ENCODE measurements at regions not wholly inside any gene's neighbourhood (a gene's known extent, or its start where the extent isn't known, plus 50 kb on each side); places are given as distances from the start of the nearest gene placed in this dataset.

DNA sequence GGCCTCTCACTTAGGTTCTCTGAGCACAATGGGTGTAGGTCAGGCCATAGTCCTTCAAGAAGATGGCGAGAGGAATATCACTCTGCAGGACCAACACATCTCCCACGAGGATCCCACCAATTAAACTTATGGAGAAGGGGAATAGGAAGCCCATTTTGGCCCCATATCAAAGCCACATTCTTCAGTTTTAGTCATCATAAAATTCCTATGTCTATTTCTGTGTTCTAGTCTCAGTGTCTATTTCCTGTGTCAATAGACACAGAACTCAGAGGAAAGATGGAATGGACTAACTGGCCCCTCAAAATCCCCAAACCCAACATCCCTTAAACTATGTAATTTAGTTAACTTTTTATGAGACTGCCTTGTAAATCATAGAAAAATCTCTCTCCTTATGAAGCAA is 216.8 kb downstream of the HACE1 start:
- Histone ChIP-seq H3K27ac (ENCODE audit: low read depth in 2 of 2, low read length in 2 of 2) (no peak overlapping the region), H3K4me1 (ENCODE audit: control insufficient read depth in 2 of 3, insufficient read depth in 2 of 3, low read depth in 1 of 3, low read length in 3 of 3) (no peaks in the 10 kb centered on the region), H3K4me3 (ENCODE audit: low read length in 3 of 3) (no peak overlapping the region), H3K9ac (ENCODE audit: low read length in 3 of 3) (no peak overlapping the region), H3K36me3 (ENCODE audit: control insufficient read depth in 2 of 3, insufficient read depth in 3 of 3, low read length in 3 of 3) (no peaks in the 10 kb centered on the region), H3K27me3 (ENCODE audit: control insufficient read depth, insufficient read depth, low read length) (no peaks in the 10 kb centered on the region), H3K9me3 (ENCODE audit: control insufficient read depth in 2 of 3, insufficient read depth in 1 of 3, low read length in 3 of 3) (no peaks in the 10 kb centered on the region)
- intact Hi-C loops (cut with DNase I) = no loop called here
- TF ChIP-seq, protein P1, sequence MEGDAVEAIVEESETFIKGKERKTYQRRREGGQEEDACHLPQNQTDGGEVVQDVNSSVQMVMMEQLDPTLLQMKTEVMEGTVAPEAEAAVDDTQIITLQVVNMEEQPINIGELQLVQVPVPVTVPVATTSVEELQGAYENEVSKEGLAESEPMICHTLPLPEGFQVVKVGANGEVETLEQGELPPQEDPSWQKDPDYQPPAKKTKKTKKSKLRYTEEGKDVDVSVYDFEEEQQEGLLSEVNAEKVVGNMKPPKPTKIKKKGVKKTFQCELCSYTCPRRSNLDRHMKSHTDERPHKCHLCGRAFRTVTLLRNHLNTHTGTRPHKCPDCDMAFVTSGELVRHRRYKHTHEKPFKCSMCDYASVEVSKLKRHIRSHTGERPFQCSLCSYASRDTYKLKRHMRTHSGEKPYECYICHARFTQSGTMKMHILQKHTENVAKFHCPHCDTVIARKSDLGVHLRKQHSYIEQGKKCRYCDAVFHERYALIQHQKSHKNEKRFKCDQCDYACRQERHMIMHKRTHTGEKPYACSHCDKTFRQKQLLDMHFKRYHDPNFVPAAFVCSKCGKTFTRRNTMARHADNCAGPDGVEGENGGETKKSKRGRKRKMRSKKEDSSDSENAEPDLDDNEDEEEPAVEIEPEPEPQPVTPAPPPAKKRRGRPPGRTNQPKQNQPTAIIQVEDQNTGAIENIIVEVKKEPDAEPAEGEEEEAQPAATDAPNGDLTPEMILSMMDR (IDR thresholded peaks at IDR 0.05; ENCODE audit: borderline replicate concordance, extremely low read depth, insufficient read depth) = no peak
- FAIRE-seq = no peak
- DNase-seq = no peak

DNA sequence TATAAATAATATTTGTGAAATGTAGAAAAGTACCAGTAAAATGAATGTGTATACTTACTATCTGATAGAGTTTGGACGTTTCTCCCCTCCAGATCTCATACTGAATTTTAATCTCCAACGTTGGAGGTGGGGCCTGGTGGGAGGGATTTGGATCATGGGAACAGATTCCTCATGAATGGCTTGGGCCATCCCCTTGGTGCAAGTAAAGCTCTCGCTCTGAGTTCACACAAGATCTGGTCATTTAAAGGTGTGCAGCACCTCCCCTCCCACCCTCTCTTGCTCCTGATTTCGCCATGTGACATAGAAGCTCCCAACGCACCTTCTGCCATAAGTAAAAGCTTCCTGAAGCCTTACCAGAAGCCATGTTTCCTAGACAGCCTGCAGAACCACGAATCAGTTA is 219.0 kb downstream of the HACE1 start:
- TF ChIP-seq, protein P1 (IDR thresholded peaks at IDR 0.05; ENCODE audit: borderline replicate concordance, extremely low read depth, insufficient read depth) = no peak
- H3K4me1 ChIP-seq (ENCODE audit: control insufficient read depth in 2 of 3, insufficient read depth in 2 of 3, low read depth in 1 of 3, low read length in 3 of 3) = no peaks in the 10 kb centered on the region

DNA sequence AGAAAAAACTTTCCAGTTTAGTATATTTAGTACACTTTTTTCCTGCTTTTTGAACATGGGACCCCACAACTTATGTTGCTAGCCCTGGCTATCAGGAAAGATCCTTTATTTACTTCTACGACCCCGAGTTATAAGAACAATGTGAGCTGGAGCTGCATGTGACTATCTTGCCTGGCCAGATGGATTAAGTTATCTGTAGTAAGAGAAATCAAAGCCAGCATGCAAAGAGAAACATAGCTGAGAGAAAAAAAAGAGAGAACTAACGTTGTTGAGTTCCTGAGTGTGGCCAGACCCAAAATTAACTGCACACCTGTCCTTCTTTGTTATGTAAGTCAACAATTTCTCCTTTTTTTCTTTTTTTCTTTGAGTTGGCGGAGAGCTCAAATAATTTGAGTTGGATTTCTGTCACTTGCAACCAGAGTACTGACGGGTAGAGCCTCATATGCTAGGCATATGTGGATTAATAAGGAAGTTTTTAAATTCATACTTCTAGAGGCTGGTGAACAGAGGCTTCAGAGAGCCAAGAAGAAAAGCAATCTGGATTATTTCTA is 219.5 kb downstream of the HACE1 start:
- H3K9ac ChIP-seq (ENCODE audit: low read length in 3 of 3) = no peak overlapping the region
- TF ChIP-seq, protein P1 (IDR thresholded peaks at IDR 0.05; ENCODE audit: borderline replicate concordance, extremely low read depth, insufficient read depth) = no peak
- H3K9me3 ChIP-seq (ENCODE audit: control insufficient read depth in 2 of 3, insufficient read depth in 1 of 3, low read length in 3 of 3) = peaks cover 0 to 3% (median 0%) of the 10 kb centered on the region in 3 donors
- no peak overlapping the region for H3K4me3 ChIP-seq (ENCODE audit: low read length in 3 of 3)
- no peaks in the 10 kb centered on the region for H3K4me1 ChIP-seq (ENCODE audit: control insufficient read depth in 2 of 3, insufficient read depth in 2 of 3, low read depth in 1 of 3, low read length in 3 of 3)
- no peak for FAIRE-seq
- intact Hi-C loops (cut with DNase I) = no loop called here
- no peaks in the 10 kb centered on the region for H3K36me3 ChIP-seq (ENCODE audit: control insufficient read depth in 2 of 3, insufficient read depth in 3 of 3, low read length in 3 of 3)
- H3K27ac ChIP-seq (ENCODE audit: low read depth in 2 of 2, low read length in 2 of 2) = no peak overlapping the region
- no peak for DNase-seq
- no peaks in the 10 kb centered on the region for H3K27me3 ChIP-seq (ENCODE audit: control insufficient read depth, insufficient read depth, low read length)

More for the DNA sequence above, 219.0 kb downstream of the HACE1 start:
- no peaks in the 10 kb centered on the region for H3K27me3 ChIP-seq (ENCODE audit: control insufficient read depth, insufficient read depth, low read length)
- no peaks in the 10 kb centered on the region for H3K36me3 ChIP-seq (ENCODE audit: control insufficient read depth in 2 of 3, insufficient read depth in 3 of 3, low read length in 3 of 3)
- DNase-seq = no peak
- H3K27ac ChIP-seq (ENCODE audit: low read depth in 2 of 2, low read length in 2 of 2) = no peak overlapping the region
- no peak overlapping the region for H3K9ac ChIP-seq (ENCODE audit: low read length in 3 of 3)
- no peak overlapping the region for H3K4me3 ChIP-seq (ENCODE audit: low read length in 3 of 3)
- H3K9me3 ChIP-seq (ENCODE audit: control insufficient read depth in 2 of 3, insufficient read depth in 1 of 3, low read length in 3 of 3) = no peaks in the 10 kb centered on the region
- FAIRE-seq = no peak
- intact Hi-C loops (cut with DNase I) = no loop called here

DNA sequence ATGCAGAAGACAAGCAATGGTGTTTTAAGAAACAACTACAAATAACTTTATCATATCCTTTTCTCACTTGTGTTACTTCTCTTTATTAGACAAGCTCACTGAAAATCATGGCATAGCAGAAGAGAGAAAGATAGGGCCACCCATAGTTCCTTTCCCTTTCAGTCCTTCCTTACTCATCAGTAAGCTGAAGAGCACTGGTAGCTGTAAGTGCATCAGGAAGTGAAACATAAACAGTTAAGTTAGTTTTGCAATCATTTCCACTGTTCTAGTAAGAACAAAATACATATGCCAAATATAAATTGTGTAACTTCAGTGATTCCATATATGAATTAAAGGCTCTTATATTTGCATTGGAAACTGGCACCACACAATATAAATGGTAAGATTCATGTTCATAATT is 220.1 kb downstream of the HACE1 start:
- intact Hi-C loops (cut with DNase I) = no loop called here
- no peaks in the 10 kb centered on the region for H3K4me1 ChIP-seq (ENCODE audit: control insufficient read depth in 2 of 3, insufficient read depth in 2 of 3, low read depth in 1 of 3, low read length in 3 of 3)
- DNase-seq (no peak), FAIRE-seq (no peak)
- H3K9ac ChIP-seq (ENCODE audit: low read length in 3 of 3) = no peak overlapping the region
- no peak overlapping the region for H3K27ac ChIP-seq (ENCODE audit: low read depth in 2 of 2, low read length in 2 of 2)
- H3K27me3 ChIP-seq (ENCODE audit: control insufficient read depth, insufficient read depth, low read length) = no peaks in the 10 kb centered on the region
- H3K4me3 ChIP-seq (ENCODE audit: low read length in 3 of 3) = no peak overlapping the region
- H3K36me3 ChIP-seq (ENCODE audit: control insufficient read depth in 2 of 3, insufficient read depth in 3 of 3, low read length in 3 of 3) = no peaks in the 10 kb centered on the region
- TF ChIP-seq, protein P1 (IDR thresholded peaks at IDR 0.05; ENCODE audit: borderline replicate concordance, extremely low read depth, insufficient read depth) = no peak
- H3K9me3 ChIP-seq (ENCODE audit: control insufficient read depth in 2 of 3, insufficient read depth in 1 of 3, low read length in 3 of 3) = peaks cover 0 to 3% (median 0%) of the 10 kb centered on the region in 3 donors
